Endothelial cell of umbilical vein (primary cell): ENCODE measurements at regions not wholly inside any gene's neighbourhood (a gene's known extent, or its start where the extent isn't known, plus 50 kb on each side); places are given as distances from the start of the nearest gene placed in this dataset.

Experiments
- BruUV-seq: library from RNA; stranded (reverse); fragments of 400-500 nt; replicated peaks from 2 replicates; lab custom pipeline; 2021; lab: Mats Ljungman, UMichigan
- CTCF ChIA-PET: fragments of 300-600, 350-600 bp; sonication (Branson Sonifier 250); formaldehyde crosslinking; loops from one replicate; lab custom pipeline; 2021; ENCODE audit warnings: antibody characterized with exemption, inconsistent platforms; lab: Charles Lee
- POLR2A ChIA-PET: fragments of 300-600, 350-600 bp; sonication (Branson Sonifier 250); formaldehyde crosslinking; loops from one replicate; lab custom pipeline; 2021; ENCODE audit warnings: antibody characterized with exemption, inconsistent platforms; lab: Charles Lee
- DNase-seq: peaks from one replicate; pipeline ENCODE4 v3.0.0-alpha.2; 2011; ENCODE audit warnings: low read depth, low spot score
- FAIRE-seq: peaks from 2 replicates; lab custom pipeline; 2011; peaks lifted over from hg19 to GRCh38; lab: Jason Lieb, UNC
- H2AFZ ChIP-seq: 2 replicates; pipeline ENCODE4 v1.6.0; 2012; ENCODE audit warnings: low read depth, low read length, control low read depth, inconsistent platforms
- H3K27ac ChIP-seq: 2 replicates; pipeline ENCODE4 v1.5.1; 2011; ENCODE audit warnings: low read depth, mild to moderate bottlenecking, control low read depth, low read length, moderate library complexity; ENCODE audit not compliant: insufficient read depth
- H3K27me3 ChIP-seq, 2 experiments: 2 replicates each; pipeline versions ENCODE4 v1.6.0 to v1.6.1; 2011; ENCODE audit warnings: low read length in 2 of 2, mixed read lengths in 1 of 2; ENCODE audit not compliant: control insufficient read depth in 2 of 2, insufficient read depth in 2 of 2
- H3K36me3 ChIP-seq, 2 experiments: 2 replicates in 1 of 2; 3 replicates in 1 of 2; pipeline ENCODE4 v1.5.1; 2011; ENCODE audit warnings: low read length in 2 of 2, mild to moderate bottlenecking in 1 of 2, moderate library complexity in 1 of 2; ENCODE audit not compliant: control insufficient read depth in 2 of 2, insufficient read depth in 2 of 2; ENCODE audit errors: extremely low read depth in 1 of 2
- H3K4me1 ChIP-seq: 3 replicates; pipeline ENCODE4 v1.5.1; 2011; ENCODE audit warnings: mild to moderate bottlenecking, low read length; ENCODE audit not compliant: control insufficient read depth, insufficient read depth; ENCODE audit errors: extremely low read depth
- H3K4me2 ChIP-seq: 2 replicates; pipeline ENCODE4 v1.6.1; 2011; ENCODE audit warnings: low read length, control low read depth, mixed read lengths; ENCODE audit not compliant: insufficient read depth
- H3K4me3 ChIP-seq, 3 experiments: fragments of 200-600 bp in 1 of 3; sonication (generic), shearing (Covaris generic) in 1 of 3; replicated peaks in 1 of 3; 2 replicates each; pipeline ENCODE4 v1.5.1; 2011 to 2016; ENCODE audit warnings: control low read depth in 3 of 3, low read length in 3 of 3, mild to moderate bottlenecking in 2 of 3, inconsistent platforms in 1 of 3, low read depth in 1 of 3, moderate library complexity in 1 of 3; ENCODE audit not compliant: insufficient read depth in 1 of 3
- H3K79me2 ChIP-seq: 2 replicates; pipeline ENCODE4 v1.6.0; 2012; ENCODE audit warnings: low read length, inconsistent platforms; ENCODE audit not compliant: control insufficient read depth, insufficient read depth
- H3K9ac ChIP-seq: replicated peaks from 2 replicates; pipeline ENCODE3; 2011; ENCODE audit warnings: low read length, control low read depth; ENCODE audit not compliant: insufficient read depth; ENCODE audit errors: extremely low read depth
- H3K9me1 ChIP-seq: replicated peaks from 3 replicates; pipeline ENCODE4 v1.6.0; 2011; ENCODE audit warnings: mild to moderate bottlenecking, low read length; ENCODE audit not compliant: control insufficient read depth, insufficient read depth; ENCODE audit errors: extremely low read depth
- H3K9me3 ChIP-seq: replicated peaks from 2 replicates; pipeline ENCODE4 v1.5.1; 2012; ENCODE audit warnings: low read length, inconsistent platforms; ENCODE audit not compliant: control insufficient read depth, insufficient read depth
- H4K20me1 ChIP-seq: replicated peaks from 2 replicates; pipeline ENCODE3; 2011; ENCODE audit warnings: mild to moderate bottlenecking, low read length; ENCODE audit not compliant: control insufficient read depth, insufficient read depth; ENCODE audit errors: extremely low read depth
- EZH2 ChIP-seq: IDR thresholded peaks from 2 replicates; pipeline ENCODE4 v1.6.1; 2012; ENCODE audit warnings: borderline replicate concordance, low read depth, mild to moderate bottlenecking, moderate library complexity, low read length, inconsistent platforms; ENCODE audit not compliant: severe bottlenecking
- FOS ChIP-seq: IDR thresholded peaks from 2 replicates; pipeline ENCODE4 v1.6.1; 2011; ENCODE audit warnings: mild to moderate bottlenecking, low read length, moderate library complexity, borderline replicate concordance; ENCODE audit not compliant: insufficient read depth
- GATA2 ChIP-seq: IDR thresholded peaks from 2 replicates; pipeline ENCODE4 v1.7.0; 2011; ENCODE audit warnings: low read depth, mild to moderate bottlenecking, moderate library complexity, mixed read lengths, low read length; ENCODE audit not compliant: insufficient read length, insufficient read depth
- JUN ChIP-seq: IDR thresholded peaks from 2 replicates; pipeline ENCODE4 v1.6.1; 2011; ENCODE audit warnings: borderline replicate concordance, low read depth; ENCODE audit not compliant: insufficient read length, insufficient read depth
- MYC ChIP-seq: IDR thresholded peaks from one replicate; pipeline ENCODE4 v1.6.1; 2011; ENCODE audit warnings: mild to moderate bottlenecking, low read depth, low read length
- POLR2A ChIP-seq: IDR thresholded peaks from 2 replicates; pipeline ENCODE4 v1.6.1; 2012; ENCODE audit warnings: low read depth, mild to moderate bottlenecking, control low read depth, low read length
- POLR2AphosphoS5 ChIP-seq: IDR thresholded peaks from 2 replicates; pipeline ENCODE4 v1.6.1; 2012; ENCODE audit warnings: low read depth, mild to moderate bottlenecking, control low read depth, low read length, moderate library complexity; ENCODE audit not compliant: insufficient read depth
- dilution Hi-C: fragments of 300-500 bp; cut with MboI; formaldehyde crosslinking; loops from one replicate; pipeline ENCODE4 v1.15.0; 2019; ENCODE audit warnings: low sequenced_read_pairs; ENCODE audit not compliant: extremely low pct_ligation_motif_present
- intact Hi-C: fragments of 100-400 bp; cut with micrococcal nuclease; formaldehyde crosslinking; loops from one replicate; pipeline ENCODE4 v1.10.0; 2022
- TF ChIP-seq, protein P1 (sequence below), 2 donors: IDR thresholded peaks; 1 replicate in 1 of 2; 2 replicates in 1 of 2; pipeline ENCODE4 v1.5.1; 2011; ENCODE audit warnings: low read length in 2 of 2, mild to moderate bottlenecking in 2 of 2, moderate library complexity in 2 of 2, control low read depth in 1 of 2, inconsistent platforms in 1 of 2, low read depth in 1 of 2; ENCODE audit not compliant: insufficient read depth in 1 of 2; ENCODE audit errors: extremely low read depth in 1 of 2
- TF ChIP-seq, protein P2 (sequence below): IDR thresholded peaks from 2 replicates; pipeline ENCODE4 v1.6.1; 2011; ENCODE audit not compliant: insufficient read depth, insufficient read length

DNA sequence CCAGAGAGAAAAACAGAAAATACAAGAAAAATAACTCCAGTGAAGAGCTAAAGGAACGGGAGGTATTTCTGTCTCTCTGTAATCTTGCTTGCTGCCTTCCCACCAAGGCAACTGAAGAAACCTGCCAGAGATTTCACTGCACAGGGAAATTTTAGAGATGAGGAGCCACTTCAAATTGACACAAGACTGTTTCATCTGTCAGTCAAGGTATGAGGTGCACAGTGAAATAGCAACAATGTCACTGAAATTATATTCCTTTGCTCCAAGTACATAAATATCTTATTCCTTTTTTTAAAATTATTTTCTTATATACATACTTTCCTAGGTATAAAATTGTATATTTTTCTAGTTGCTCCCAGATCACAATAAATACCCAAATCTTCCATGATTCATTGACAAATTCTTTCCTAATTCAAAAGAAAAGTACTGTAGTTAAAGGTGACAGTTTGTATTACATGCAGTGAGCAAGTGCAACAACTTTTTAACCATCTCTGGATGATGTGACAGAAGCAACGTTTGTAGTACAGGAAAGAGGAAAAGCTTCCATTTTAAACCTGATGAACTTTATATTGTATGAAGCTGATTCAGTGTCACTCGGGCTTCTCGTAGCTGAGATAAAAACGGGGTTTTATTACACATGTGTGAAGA is 563.4 kb downstream of the TUSC7 start:
- CTCF ChIA-PET = interaction anchor here (0.9 to 1.0 kb wide), 2 partner anchors 26 to 32 kb away, joined by 3 read pairs; no protein-coding TSS in a partner anchor
- H3K9me1 ChIP-seq = no peaks in the 10 kb centered on the region
- H3K9me3 ChIP-seq = no peaks in the 10 kb centered on the region
- no peak overlapping the region for H3K4me2 ChIP-seq
- TF ChIP-seq, protein P1, sequence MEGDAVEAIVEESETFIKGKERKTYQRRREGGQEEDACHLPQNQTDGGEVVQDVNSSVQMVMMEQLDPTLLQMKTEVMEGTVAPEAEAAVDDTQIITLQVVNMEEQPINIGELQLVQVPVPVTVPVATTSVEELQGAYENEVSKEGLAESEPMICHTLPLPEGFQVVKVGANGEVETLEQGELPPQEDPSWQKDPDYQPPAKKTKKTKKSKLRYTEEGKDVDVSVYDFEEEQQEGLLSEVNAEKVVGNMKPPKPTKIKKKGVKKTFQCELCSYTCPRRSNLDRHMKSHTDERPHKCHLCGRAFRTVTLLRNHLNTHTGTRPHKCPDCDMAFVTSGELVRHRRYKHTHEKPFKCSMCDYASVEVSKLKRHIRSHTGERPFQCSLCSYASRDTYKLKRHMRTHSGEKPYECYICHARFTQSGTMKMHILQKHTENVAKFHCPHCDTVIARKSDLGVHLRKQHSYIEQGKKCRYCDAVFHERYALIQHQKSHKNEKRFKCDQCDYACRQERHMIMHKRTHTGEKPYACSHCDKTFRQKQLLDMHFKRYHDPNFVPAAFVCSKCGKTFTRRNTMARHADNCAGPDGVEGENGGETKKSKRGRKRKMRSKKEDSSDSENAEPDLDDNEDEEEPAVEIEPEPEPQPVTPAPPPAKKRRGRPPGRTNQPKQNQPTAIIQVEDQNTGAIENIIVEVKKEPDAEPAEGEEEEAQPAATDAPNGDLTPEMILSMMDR (IDR thresholded peaks at IDR 0.05; ENCODE audit: extremely low read depth in 1 of 2, insufficient read depth in 1 of 2, low read depth in 1 of 2, low read length in 2 of 2) = no peak
- TF ChIP-seq EZH2 = no peak
- TF ChIP-seq GATA2 = no peak
- no peak for TF ChIP-seq MYC
- no peak for TF ChIP-seq POLR2A
- no peak for TF ChIP-seq JUN
- TF ChIP-seq FOS = no peak
- TF ChIP-seq, protein P2, sequence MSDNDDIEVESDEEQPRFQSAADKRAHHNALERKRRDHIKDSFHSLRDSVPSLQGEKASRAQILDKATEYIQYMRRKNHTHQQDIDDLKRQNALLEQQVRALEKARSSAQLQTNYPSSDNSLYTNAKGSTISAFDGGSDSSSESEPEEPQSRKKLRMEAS = no peak
- TF ChIP-seq POLR2AphosphoS5 = no peak
- no peak overlapping the region for H3K27ac ChIP-seq
- dilution Hi-C loops = no loop called here
- H2AFZ ChIP-seq = no peak overlapping the region
- H3K79me2 ChIP-seq = no peaks in the 10 kb centered on the region
- no peak overlapping the region for H3K4me3 ChIP-seq
- H3K9ac ChIP-seq = no peak overlapping the region
- DNase-seq (no peak), FAIRE-seq (no peak)
- H3K36me3 ChIP-seq = no peaks in the 10 kb centered on the region
- BruUV-seq = no TSS peak
- no peaks in the 10 kb centered on the region for H3K4me1 ChIP-seq
- intact Hi-C loops = no loop called here
- no peaks in the 10 kb centered on the region for H3K27me3 ChIP-seq
- no peaks in the 10 kb centered on the region for H4K20me1 ChIP-seq
- POLR2A ChIA-PET = no interaction called here
